PFSK-1 (cell line): ENCODE measurements at regions not wholly inside any gene's neighbourhood (a gene's known extent, or its start where the extent isn't known, plus 50 kb on each side); places are given as distances from the start of the nearest gene placed in this dataset.

ENCODE experiments used
- FOXP2 ChIP-seq: optimal IDR thresholded peaks from 2 replicates; pipeline ENCODE3; 2011; ENCODE audit warnings: borderline replicate concordance, control low read depth, inconsistent platforms; ENCODE audit not compliant: insufficient read depth; ENCODE audit errors: extremely low read length, extremely low read depth
- POLR2AphosphoS5 ChIP-seq: IDR thresholded peaks from 2 replicates; pipeline ENCODE4 v1.6.1; 2012; ENCODE audit warnings: low read depth, mild to moderate bottlenecking, control low read depth, low read length, moderate library complexity
- SIN3A ChIP-seq: IDR thresholded peaks from 2 replicates; pipeline ENCODE4 v1.6.1; 2012; ENCODE audit warnings: mild to moderate bottlenecking, low read length, moderate library complexity, borderline replicate concordance; ENCODE audit not compliant: insufficient read depth
- TAF1 ChIP-seq: IDR thresholded peaks from 2 replicates; pipeline ENCODE4 v1.6.1; 2012; ENCODE audit warnings: low read length, control low read depth, borderline replicate concordance; ENCODE audit not compliant: insufficient read depth
- TF ChIP-seq, protein P1 (sequence below), 2 experiments: IDR thresholded peaks; 2 replicates each; pipeline versions ENCODE4 v1.6.1 to v1.8.0; 2011 to 2012; ENCODE audit warnings: low read depth in 2 of 2, low read length in 2 of 2, control low read depth in 1 of 2, inconsistent platforms in 1 of 2, mild to moderate bottlenecking in 1 of 2, moderate library complexity in 1 of 2; ENCODE audit not compliant: insufficient read depth in 1 of 2

DNA sequence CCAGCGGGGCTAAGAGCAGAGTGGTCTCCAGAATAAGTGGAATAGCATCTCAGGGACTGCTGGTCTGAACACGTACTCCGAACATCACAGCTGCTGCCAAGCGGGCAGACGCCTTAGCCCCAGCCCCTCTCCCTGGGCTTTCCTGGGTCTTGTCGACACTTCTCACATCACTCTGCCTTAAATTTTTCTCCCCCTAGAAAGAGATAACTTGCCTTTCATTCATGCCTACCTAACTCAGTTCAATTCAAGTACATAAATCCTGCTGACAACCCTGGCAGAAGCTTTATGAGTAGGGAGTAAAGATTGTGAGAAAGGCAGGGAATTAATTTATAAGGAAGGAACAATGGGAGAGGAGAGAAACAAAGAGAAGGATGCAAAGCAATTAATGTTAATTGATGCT is 202.9 kb upstream of the TNP1 start:
- TF ChIP-seq POLR2AphosphoS5 (no peak), TAF1 (no peak), FOXP2 (no peak), SIN3A (no peak)
- TF ChIP-seq, protein P1, sequence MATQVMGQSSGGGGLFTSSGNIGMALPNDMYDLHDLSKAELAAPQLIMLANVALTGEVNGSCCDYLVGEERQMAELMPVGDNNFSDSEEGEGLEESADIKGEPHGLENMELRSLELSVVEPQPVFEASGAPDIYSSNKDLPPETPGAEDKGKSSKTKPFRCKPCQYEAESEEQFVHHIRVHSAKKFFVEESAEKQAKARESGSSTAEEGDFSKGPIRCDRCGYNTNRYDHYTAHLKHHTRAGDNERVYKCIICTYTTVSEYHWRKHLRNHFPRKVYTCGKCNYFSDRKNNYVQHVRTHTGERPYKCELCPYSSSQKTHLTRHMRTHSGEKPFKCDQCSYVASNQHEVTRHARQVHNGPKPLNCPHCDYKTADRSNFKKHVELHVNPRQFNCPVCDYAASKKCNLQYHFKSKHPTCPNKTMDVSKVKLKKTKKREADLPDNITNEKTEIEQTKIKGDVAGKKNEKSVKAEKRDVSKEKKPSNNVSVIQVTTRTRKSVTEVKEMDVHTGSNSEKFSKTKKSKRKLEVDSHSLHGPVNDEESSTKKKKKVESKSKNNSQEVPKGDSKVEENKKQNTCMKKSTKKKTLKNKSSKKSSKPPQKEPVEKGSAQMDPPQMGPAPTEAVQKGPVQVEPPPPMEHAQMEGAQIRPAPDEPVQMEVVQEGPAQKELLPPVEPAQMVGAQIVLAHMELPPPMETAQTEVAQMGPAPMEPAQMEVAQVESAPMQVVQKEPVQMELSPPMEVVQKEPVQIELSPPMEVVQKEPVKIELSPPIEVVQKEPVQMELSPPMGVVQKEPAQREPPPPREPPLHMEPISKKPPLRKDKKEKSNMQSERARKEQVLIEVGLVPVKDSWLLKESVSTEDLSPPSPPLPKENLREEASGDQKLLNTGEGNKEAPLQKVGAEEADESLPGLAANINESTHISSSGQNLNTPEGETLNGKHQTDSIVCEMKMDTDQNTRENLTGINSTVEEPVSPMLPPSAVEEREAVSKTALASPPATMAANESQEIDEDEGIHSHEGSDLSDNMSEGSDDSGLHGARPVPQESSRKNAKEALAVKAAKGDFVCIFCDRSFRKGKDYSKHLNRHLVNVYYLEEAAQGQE (IDR thresholded peaks at IDR 0.05; ENCODE audit: insufficient read depth in 1 of 2, low read depth in 2 of 2, low read length in 2 of 2), result no peak

DNA sequence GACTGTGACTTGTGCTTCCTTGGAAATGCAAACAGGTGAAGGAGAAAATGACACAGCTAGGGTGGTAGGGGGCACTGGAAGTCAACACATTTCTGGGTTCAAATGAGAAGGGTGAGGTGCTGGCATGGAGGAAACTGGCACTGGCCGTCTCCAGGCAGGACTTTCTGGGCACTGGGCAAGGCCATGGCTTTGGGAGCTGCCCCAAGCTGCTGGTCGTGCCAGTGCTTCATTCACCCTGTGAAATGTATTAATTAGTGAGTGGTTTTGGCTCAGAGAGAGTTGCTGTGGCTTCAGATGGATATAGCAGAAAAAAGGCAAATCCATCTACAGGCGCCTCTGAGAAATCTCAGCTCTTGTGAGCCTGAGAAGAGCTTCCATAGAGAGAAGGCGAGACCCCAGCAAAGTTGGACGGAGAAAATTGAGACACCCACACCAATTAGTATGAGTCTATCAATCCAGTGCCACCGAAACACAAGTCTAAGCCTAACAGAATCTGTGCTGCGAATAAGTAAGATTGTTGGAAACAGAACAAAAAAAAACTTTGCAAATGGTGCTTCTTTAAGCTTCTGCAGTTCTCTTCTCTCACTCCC is 202.1 kb upstream of the TNP1 start:
- TF ChIP-seq TAF1, result no peak
- TF ChIP-seq, protein P1 (IDR thresholded peaks at IDR 0.05; ENCODE audit: insufficient read depth in 1 of 2, low read depth in 2 of 2, low read length in 2 of 2), result no peak
- no peak for TF ChIP-seq SIN3A
- TF ChIP-seq FOXP2, result no peak
- no peak for TF ChIP-seq POLR2AphosphoS5

GRCh38 chr2:217060951-217061547 is 201.2 kb upstream of the TNP1 start:
- no peak for TF ChIP-seq TAF1
- TF ChIP-seq FOXP2, result no peak
- TF ChIP-seq, protein P1 (IDR thresholded peaks at IDR 0.05; ENCODE audit: insufficient read depth in 1 of 2, low read depth in 2 of 2, low read length in 2 of 2), result no peak
- TF ChIP-seq POLR2AphosphoS5, result no peak
- no peak for TF ChIP-seq SIN3A

GRCh38 chr2:217060516-217060915 is 200.7 kb upstream of the TNP1 start:
- TF ChIP-seq POLR2AphosphoS5 (no peak), TAF1 (no peak), SIN3A (no peak), FOXP2 (no peak)
- TF ChIP-seq, protein P1 (IDR thresholded peaks at IDR 0.05; ENCODE audit: insufficient read depth in 1 of 2, low read depth in 2 of 2, low read length in 2 of 2), result no peak
